NCI-H345 treated with DMSO at 0.1 percent for 48 hours (cell line): ENCODE measurements at regions not wholly inside any gene's neighbourhood (a gene's known extent, or its start where the extent isn't known, plus 50 kb on each side); places are given as distances from the start of the nearest gene placed in this dataset.

Source experiments
- DNase-seq: peaks from one replicate; lab custom pipeline; 2025; ENCODE audit not compliant: unreplicated experiment; lab: John Stamatoyannopoulos, UW

GRCh38 chr21:27643326-27643725 lies 676.4 kb upstream of the ADAMTS5 start:
- DNase-seq = no peak

DNA sequence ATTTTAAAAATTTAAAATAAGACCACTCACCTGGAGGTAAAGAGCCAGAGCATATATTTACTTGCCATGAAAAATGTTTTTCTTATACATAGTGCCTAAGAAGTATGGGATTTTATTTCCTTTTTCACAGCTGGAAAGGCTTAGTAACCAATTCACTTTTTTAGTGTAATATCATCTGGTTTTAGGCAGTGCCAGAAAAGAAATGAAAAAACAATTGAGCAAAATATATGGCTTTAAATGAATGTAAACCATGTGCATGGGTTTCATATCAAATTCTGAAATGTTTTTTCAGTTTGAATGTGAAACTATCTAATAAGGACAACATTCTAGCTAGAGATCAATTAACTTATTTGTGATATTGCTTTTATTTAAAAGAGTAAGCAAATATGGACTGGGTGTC lies 672.4 kb upstream of the ADAMTS5 start:
- DNase-seq = no peak

DNA sequence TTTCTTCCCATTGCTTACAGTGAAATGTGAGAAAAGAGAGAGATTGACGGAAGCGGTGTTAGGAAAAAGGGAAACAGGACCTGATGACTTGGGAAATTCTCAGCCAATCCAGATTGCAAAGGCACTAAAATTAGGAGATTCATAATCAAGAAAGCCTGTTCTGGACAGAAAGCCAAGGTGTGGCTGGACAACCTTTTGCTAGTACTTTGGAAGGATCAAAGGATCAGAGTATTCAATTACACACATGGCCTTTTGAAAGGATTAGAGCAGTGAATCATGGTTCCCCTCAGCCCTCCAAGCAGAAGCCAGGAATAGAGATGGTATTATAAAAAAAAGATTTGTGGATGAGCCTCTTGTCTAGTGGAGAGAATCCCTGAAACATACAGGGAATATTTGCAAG lies 669.8 kb upstream of the ADAMTS5 start:
- DNase-seq = no peak

GRCh38 chr21:27633631-27634030 lies 666.7 kb upstream of the ADAMTS5 start:
- no peak for DNase-seq

DNA sequence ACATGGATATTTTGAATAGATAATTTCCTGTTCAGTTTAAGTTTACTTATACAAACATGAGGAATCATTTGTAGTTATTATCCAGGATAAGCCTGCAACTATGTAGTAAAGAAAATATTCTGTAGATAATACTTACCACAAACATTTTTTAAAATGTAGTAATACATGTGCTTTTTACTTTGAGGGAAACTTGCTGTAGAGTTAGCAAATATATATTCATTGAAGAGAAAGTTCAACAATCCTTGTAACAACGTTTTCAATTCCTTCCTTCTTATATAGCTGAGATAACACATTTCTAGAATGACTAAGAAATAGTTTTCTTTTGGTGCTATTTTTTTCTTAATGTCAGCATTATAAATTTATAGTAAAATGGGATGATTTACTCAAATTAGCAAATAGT lies 664.6 kb upstream of the ADAMTS5 start:
- no peak for DNase-seq

GRCh38 chr21:27622631-27623030 lies 655.7 kb upstream of the ADAMTS5 start:
- no peak for DNase-seq

GRCh38 chr21:27614231-27614630 lies 647.3 kb upstream of the ADAMTS5 start:
- DNase-seq = no peak

DNA sequence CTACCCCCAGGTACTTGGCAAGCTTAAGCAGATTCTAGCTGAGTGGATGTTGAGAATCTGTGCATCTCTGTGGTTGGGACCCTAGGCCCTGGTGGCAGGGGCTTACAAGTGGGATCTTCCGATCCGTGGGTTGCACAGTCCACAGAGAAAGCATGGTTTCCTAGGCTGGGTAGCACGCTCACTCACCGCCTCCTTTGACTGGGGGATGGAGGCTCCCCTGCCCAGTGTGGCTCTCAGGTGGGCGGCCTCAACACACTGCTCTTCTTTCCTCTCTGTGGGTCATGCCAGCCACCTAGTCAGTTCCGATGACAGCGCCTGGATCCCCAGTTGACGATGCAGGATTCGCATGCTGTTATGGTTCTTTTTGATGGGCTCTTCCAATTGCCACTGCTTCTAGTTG lies 639.5 kb upstream of the ADAMTS5 start:
- DNase-seq = no peak

DNA sequence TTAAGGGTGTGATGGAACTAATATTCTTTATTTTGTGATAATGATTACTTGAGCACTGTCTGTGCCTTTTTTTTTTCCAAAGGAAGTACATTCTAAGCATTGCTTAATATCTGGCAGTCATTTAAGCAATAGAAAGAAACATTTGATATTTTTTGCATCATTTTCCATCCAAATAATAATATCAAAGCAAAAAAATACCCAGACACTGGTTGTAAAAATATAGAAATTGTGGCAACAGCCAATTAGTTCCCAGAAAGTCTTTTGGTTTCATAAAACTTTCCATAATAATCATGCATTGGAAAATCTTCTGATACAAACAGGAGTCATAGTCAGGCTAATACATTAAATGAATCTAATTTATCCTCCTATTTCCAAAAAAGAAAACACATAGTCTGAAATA lies 629.3 kb upstream of the ADAMTS5 start:
- no peak for DNase-seq

DNA sequence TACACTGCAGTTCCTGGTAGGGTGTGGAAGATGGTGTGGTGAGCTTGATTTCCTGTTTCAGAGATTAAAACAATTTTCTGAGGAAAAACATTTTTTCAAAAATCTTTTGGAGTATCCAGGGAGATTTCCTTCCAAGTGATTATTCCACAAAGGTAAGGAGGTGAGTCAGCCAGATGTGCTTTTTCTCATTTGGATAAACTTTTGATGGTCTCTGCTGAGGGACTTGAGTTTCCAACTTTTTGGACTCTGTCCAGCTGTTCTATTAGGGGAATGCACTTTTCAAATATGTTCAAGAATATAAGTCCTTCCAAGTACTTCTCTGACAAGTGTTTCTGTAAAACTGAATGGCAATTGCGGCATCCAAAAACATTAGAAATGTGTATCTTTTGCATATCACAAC lies 628.8 kb upstream of the ADAMTS5 start:
- no peak for DNase-seq

- DNase-seq = no peak
Observed at GRCh38 chr21:27590271-27590670, 623.4 kb upstream of the ADAMTS5 start.

GRCh38 chr21:27589781-27590180 lies 622.9 kb upstream of the ADAMTS5 start:
- DNase-seq = no peak

GRCh38 chr21:27586986-27587385 lies 620.1 kb upstream of the ADAMTS5 start:
- DNase-seq = no peak

- DNase-seq = no peak
Observed at GRCh38 chr21:27586326-27586725, 619.4 kb upstream of the ADAMTS5 start.

DNA sequence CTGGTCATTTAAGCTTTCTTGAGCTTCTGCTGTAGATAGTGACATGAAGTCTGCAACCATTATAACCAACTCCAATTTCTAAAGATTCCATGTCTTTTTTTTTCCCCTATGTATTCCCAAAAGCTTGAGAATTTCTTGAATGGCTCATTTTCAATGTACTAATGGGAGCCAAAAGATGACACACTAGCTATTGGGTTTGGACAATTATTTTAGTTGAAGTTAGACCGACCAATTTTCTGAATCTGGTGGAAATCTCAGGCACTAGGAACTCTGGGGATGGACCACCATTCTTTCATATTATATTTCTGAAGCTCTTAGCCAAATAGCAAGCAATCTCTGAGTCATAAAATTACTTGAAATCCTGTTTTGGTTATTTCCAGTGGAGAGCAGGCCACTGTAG lies 617.4 kb upstream of the ADAMTS5 start:
- DNase-seq = no peak

DNA sequence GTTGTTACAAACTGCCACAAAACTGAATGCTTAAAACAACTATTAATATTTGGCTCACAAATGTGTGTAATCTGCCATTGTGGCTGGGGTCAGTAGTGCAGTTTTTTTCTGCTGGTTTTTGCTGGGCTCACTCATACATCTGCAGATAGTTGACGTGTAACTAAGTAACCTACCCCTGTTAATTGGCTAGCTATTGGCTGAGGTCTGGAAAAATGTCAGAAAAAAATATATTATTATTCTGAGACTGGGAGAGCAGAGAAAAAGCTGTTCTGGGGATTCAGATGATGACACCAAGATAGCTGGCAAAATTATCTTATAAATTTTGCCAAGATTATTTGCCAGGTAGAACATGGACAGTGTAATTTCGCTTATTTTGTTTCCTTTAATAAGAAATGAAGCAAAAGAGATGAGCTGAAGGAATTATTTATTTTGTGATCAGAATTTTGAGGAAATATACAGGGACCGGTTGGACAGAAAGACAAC lies 616.1 kb upstream of the ADAMTS5 start:
- no peak for DNase-seq

DNA sequence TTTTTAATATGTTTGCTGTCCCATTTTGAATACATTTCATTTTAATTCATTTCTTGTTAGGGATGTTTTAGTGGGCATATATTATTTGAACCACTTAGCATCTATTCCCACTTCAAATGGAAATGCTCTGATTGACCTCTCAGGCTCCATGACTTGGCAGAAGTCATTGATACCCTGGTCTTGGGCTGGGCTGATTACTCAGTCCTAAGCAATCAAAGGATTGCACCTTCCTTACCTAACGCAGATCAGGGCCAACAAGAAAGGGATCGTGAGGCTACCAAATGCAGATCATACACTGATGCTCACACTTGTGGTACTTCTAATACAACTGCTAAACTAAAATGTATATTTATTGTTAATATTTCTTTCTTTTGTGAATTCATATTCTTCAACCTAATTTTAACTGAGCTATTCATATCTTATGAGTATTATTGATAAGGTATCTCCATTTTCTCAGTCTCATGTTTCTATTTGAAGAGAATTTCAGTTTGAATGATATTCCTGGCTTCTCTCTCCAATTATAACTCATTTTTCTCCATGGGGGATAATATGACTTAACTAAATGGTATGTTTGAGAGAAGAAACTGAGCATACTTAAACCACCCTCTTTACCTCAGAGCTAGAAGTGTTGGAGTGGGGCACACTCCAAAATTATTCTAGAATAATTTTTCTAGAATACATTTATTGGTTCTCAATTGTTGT lies 615.5 kb upstream of the ADAMTS5 start:
- DNase-seq = no peak

- DNase-seq = no peak
Observed at GRCh38 chr21:27581168-27581567, 614.3 kb upstream of the ADAMTS5 start.

- no peak for DNase-seq
Observed at GRCh38 chr21:27580276-27580675, 613.4 kb upstream of the ADAMTS5 start.

DNA sequence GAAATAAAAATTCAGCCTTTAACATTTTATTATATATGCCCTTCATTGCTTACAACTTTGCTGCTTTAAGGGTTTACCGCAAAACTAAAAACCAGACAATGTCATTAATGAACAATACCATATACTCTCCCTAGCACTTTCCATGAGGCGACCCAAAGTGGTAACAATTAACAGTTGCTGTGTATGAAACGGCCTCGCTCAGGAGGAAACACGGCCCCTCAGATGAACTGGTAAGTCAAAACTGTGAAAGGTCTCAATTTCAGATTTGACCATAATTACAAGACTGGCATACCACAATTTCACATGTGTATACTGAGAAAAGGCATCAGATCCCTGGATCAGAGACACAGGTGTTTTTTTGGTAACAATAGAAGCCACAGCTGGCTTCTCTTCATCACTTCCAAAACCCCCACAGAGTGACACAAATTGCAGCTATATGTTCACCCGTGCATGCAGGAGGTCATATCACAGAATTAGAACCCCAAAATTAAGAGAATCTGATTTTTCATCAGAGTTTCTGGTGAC lies 611.9 kb upstream of the ADAMTS5 start:
- DNase-seq = no peak

DNA sequence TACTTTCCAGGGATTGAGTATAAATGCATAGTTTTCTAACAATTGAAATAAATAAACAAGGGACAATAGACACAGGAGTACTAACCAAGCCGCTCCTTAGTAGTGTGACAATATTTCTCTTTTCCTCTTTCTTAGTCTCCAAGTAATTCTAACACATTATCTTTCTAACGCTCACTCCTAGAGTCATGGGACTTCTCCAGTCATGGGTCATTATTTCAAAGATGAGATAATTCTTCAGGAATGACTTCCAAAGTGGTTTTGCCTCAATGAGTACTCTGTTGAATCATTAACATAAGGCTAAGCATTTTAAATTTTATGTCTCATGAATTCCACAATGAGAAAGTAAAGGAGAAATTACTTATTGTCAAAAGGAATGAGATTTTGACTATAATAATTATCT lies 605.8 kb upstream of the ADAMTS5 start:
- no peak for DNase-seq

- DNase-seq = no peak
Observed at GRCh38 chr21:27571706-27572105, 604.8 kb upstream of the ADAMTS5 start.

DNA sequence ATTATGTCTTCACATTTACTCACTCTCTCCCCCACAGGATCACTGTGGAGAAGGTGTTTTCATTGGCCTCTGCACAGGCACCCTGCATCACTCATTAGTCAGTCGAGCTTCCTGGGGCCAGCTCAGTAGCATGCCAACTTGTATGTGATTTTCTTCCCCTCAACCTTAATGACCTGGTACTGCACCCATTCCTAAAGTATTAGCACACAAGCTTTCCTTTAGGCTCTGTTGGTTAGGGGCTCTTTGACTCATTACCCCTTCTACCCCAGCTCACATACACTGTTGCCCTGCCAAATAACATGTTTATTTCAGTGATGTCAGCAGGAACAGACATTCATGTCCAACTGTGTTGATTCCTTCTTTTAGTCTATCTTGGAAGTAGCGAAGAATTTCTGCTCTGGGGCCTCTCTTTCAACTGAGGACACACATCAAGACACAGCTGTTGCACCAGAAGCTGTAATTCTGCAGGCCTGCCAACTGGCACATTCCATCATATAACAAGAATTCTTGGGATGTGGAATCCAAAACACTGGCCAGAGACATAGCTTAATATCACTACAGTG lies 603.5 kb upstream of the ADAMTS5 start:
- DNase-seq = no peak
